ENCODE measurements at regions not wholly inside any gene's neighbourhood (a gene's known extent, or its start where the extent isn't known, plus 50 kb on each side); places are given as distances from the start of the nearest gene placed in this dataset.

GRCh38 chr15:97091093-97091492 lies 760.6 kb downstream of the NR2F2 start:
- WGBS, 2 donors, result 86 to 88% methylated on average over 1 of the region's 1 CpG
- H3K27me3 ChIP-seq, result no peaks in the 10 kb centered on the region
- no peaks in the 10 kb centered on the region for H3K4me1 ChIP-seq
- DNase-seq (ENCODE audit: low spot score in 2 of 2), result no peak
- no peak overlapping the region for H3K27ac ChIP-seq
- no peaks in the 10 kb centered on the region for H3K36me3 ChIP-seq
- H3K9me3 ChIP-seq, result no peaks in the 10 kb centered on the region
- no peak overlapping the region for H3K4me3 ChIP-seq
- TF ChIP-seq POLR2A (IDR thresholded peaks at IDR 0.05) (no peak), EP300 (IDR thresholded peaks at IDR 0.05) (no peak), CTCF (IDR thresholded peaks at IDR 0.05) (no peak)

- WGBS, 2 donors, result 68 to 71% methylated on average over 2 of the region's 2 CpGs
- H3K36me3 ChIP-seq, result no peaks in the 10 kb centered on the region
- no peak overlapping the region for H3K27ac ChIP-seq
- no peak for DNase-seq (ENCODE audit: low spot score in 2 of 2)
- H3K4me3 ChIP-seq, result no peak overlapping the region
- peaks cover 0 to 4% (median 0%) of the 10 kb centered on the region in 4 donors for H3K4me1 ChIP-seq
- no peaks in the 10 kb centered on the region for H3K27me3 ChIP-seq
- no peak for TF ChIP-seq CTCF (IDR thresholded peaks at IDR 0.05)
- TF ChIP-seq POLR2A (IDR thresholded peaks at IDR 0.05), result no peak
- TF ChIP-seq EP300 (IDR thresholded peaks at IDR 0.05), result no peak
- H3K9me3 ChIP-seq, result no peaks in the 10 kb centered on the region
These were observed 762.2 kb downstream of the NR2F2 start for GRCh38 chr15:97092656-97093055.

- TF ChIP-seq POLR2A (IDR thresholded peaks at IDR 0.05), result no peak
- TF ChIP-seq CTCF (IDR thresholded peaks at IDR 0.05), result no peak
- TF ChIP-seq EP300 (IDR thresholded peaks at IDR 0.05), result no peak
- Histone ChIP-seq H3K27ac (no peak overlapping the region), H3K27me3 (no peaks in the 10 kb centered on the region), H3K9me3 (no peaks in the 10 kb centered on the region), H3K4me3 (no peak overlapping the region), H3K36me3 (no peaks in the 10 kb centered on the region), H3K4me1 (peaks cover 0 to 4% (median 0%) of the 10 kb centered on the region in 4 donors)
- no peak for DNase-seq (ENCODE audit: low spot score in 2 of 2)
- WGBS, 2 donors, result 16 to 44% methylated on average over 2 of the region's 2 CpGs
These were observed 765.9 kb downstream of the NR2F2 start for GRCh38 chr15:97096303-97096835.

GRCh38 chr15:97099040-97099439 lies 768.5 kb downstream of the NR2F2 start:
- no peak overlapping the region for H3K4me3 ChIP-seq
- WGBS, 2 donors, result 84 to 89% methylated on average over 1 of the region's 1 CpG
- H3K27me3 ChIP-seq, result no peaks in the 10 kb centered on the region
- peaks cover 0 to 4% (median 0%) of the 10 kb centered on the region in 4 donors for H3K4me1 ChIP-seq
- peaks cover 0 to 2% (median 0%) of the 10 kb centered on the region in 4 donors for H3K9me3 ChIP-seq
- no peak for DNase-seq (ENCODE audit: low spot score in 2 of 2)
- H3K27ac ChIP-seq, result no peak overlapping the region
- no peak for TF ChIP-seq EP300 (IDR thresholded peaks at IDR 0.05)
- no peak for TF ChIP-seq CTCF (IDR thresholded peaks at IDR 0.05)
- no peak for TF ChIP-seq POLR2A (IDR thresholded peaks at IDR 0.05)
- H3K36me3 ChIP-seq, result no peaks in the 10 kb centered on the region

- Histone ChIP-seq H3K27me3 (no peaks in the 10 kb centered on the region), H3K4me1 (peaks cover 0 to under 1% (median 0%) of the 10 kb centered on the region in 4 donors), H3K4me3 (no peak overlapping the region), H3K36me3 (no peaks in the 10 kb centered on the region), H3K9me3 (peaks cover 0 to 3% (median 0%) of the 10 kb centered on the region in 4 donors), H3K27ac (no peak overlapping the region)
- no peak for DNase-seq (ENCODE audit: low spot score in 2 of 2)
- TF ChIP-seq POLR2A (IDR thresholded peaks at IDR 0.05), result no peak
- no peak for TF ChIP-seq CTCF (IDR thresholded peaks at IDR 0.05)
- TF ChIP-seq EP300 (IDR thresholded peaks at IDR 0.05), result no peak
These were observed 771.1 kb downstream of the NR2F2 start for GRCh38 chr15:97101572-97101971.

All from tibial nerve (tissue), 4 donors.